ENCODE measurements at regions not wholly inside any gene's neighbourhood (a gene's known extent, or its start where the extent isn't known, plus 50 kb on each side); places are given as distances from the start of the nearest gene placed in this dataset.

DNA sequence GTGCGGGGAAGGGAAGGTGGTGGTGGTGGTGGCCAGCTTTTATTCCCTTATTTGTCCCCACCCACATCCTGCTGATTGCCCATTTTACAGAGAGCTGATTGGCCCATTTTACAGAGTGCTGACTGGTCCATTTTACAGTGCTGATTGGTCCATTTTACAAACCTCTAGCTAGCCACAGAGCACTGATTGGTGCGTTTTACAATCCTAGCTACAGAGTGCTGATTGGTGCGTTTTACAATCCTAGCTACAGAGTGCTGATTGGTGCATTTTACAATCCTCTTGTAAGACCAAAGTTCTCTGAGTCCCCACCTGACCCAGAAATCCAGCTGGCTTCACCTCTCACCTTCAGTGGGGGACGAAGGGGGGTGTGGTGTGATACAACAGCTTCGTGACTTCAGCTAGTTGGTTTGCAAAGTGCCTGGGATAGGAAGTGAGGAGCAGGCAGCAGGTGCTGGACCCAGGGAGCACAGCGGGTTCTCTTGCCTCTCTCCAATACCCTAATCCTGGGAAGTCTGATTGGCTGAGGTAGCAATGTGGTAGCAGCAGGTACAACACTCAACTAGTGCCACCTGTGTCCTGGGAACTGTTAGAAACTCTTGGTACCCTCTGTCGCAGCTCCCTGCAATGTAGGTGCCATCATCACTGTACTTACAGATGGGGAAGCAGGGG lies 92.1 kb downstream of the BARX1 start:
- H3K4me3 ChIP-seq, result no peak overlapping the region
- H3K27me3 ChIP-seq, result peaks cover 0 to 69% (median 52%) of the 10 kb centered on the region in 7 donors
- intact Hi-C loops (cut with DNase I), result no loop called here
- TF ChIP-seq, protein P1, sequence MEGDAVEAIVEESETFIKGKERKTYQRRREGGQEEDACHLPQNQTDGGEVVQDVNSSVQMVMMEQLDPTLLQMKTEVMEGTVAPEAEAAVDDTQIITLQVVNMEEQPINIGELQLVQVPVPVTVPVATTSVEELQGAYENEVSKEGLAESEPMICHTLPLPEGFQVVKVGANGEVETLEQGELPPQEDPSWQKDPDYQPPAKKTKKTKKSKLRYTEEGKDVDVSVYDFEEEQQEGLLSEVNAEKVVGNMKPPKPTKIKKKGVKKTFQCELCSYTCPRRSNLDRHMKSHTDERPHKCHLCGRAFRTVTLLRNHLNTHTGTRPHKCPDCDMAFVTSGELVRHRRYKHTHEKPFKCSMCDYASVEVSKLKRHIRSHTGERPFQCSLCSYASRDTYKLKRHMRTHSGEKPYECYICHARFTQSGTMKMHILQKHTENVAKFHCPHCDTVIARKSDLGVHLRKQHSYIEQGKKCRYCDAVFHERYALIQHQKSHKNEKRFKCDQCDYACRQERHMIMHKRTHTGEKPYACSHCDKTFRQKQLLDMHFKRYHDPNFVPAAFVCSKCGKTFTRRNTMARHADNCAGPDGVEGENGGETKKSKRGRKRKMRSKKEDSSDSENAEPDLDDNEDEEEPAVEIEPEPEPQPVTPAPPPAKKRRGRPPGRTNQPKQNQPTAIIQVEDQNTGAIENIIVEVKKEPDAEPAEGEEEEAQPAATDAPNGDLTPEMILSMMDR (IDR thresholded peaks at IDR 0.05), result no peak
- WGBS, 2 donors, result 88% methylated on average over 6 to 7 of the region's 7 CpGs
- H3K27ac ChIP-seq, result no peak overlapping the region
- no peak for DNase-seq
- H3K4me1 ChIP-seq, result peaks cover 0 to 6% (median 0%) of the 10 kb centered on the region in 9 donors
- H3K36me3 ChIP-seq, result no peaks in the 10 kb centered on the region
- no peaks in the 10 kb centered on the region for H3K9me3 ChIP-seq
- ATAC-seq, result no peak

DNA sequence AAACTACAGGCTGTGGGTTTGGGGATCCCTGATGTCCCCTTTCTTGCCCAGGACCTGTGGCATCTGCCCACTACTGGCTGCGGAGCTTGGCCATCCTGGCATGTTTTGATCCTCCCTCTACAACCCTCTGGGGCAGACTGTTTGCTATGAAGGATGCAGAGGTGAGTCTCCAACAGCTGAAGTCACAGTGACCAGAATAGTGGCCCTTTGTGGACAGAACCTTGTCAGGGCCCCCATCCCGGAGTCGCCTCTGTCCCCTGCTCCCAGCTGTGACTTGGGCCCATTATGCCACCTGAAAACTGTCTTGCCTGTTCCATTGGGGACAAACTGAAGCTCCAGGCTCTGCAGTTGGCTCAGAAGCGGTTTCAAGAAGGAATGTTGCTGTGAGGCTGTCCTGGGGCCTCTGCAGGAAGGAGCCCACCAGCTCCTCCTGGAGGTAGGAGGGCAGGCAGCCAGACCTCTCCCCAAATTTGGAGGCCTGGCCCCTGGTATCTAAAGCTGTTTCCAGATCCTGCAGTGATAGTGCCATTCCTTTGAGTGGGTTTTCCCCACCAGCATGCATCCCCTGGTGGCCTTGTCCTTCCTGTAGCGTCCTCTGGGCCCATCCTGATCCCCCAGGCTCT lies 93.3 kb downstream of the BARX1 start:
- no peaks in the 10 kb centered on the region for H3K9me3 ChIP-seq
- no peak overlapping the region for H3K4me3 ChIP-seq
- peaks cover 0 to 6% (median 0%) of the 10 kb centered on the region in 9 donors for H3K4me1 ChIP-seq
- intact Hi-C loops (cut with DNase I), result no loop called here
- TF ChIP-seq, protein P1 (IDR thresholded peaks at IDR 0.05), result no peak
- peaks cover 0 to 71% (median 60%) of the 10 kb centered on the region in 7 donors for H3K27me3 ChIP-seq
- ATAC-seq, result no peak
- DNase-seq, result no peak
- H3K36me3 ChIP-seq, result no peaks in the 10 kb centered on the region
- WGBS, 2 donors, result 82 to 89% methylated on average over 5 of the region's 5 CpGs
- H3K27ac ChIP-seq, result no peak overlapping the region

DNA sequence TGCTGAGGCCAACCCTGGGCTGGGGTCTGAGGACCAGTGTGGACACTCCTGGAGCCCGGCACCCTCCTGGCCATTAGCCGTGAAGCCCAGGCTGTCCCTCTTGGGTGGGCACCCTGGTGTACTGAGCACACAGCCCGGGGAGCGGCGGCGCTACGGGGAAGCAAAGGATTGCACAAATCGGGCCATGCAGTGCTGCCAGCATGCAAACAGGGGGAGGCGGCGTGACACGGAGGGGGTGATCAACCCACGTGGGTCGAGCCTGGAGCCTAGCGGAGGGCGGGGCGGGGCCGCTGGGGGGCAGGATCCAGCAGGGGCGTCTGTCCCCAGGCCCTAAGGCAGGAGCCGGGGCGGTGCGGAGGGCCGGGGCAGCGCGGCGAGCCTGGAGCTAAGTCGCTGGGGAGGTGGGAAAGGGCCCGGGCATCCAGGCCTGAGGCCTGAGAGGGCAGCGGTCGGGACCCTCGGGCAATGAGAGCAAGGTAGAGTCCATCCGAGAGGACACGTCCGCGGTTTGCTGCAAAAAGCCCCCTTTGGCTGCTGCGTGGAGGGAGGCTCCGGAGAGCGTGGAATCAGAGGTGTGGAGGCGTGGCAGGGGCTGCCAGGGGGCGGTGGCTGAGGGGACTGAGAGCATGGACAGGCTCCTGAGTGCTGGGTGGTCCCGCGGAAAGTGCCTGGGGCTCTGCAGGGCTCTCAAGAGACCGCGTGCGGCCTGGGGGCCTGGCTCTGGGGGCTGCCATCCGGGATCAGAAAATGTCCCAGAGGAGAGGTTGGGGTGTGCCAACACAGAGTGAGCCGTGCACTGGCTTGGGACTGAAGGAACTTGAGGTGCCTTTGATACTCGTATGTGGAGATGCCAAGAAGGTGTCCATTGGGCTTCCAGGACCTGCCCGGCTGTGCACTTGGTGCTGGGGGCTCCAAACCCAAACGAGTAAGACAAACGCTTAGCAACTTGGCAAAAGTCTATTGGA lies 94.2 kb downstream of the BARX1 start:
- Histone ChIP-seq H3K9me3 (no peaks in the 10 kb centered on the region), H3K36me3 (no peaks in the 10 kb centered on the region), H3K27ac (no peak overlapping the region), H3K27me3 (peaks cover 0 to 76% (median 60%) of the 10 kb centered on the region in 7 donors), H3K4me3 (peak overlapping the region in 2 of 10 donors; percentile 12 to 19), H3K4me1 (peaks cover 0 to 6% (median 0%) of the 10 kb centered on the region in 9 donors)
- no peak for DNase-seq
- TF ChIP-seq, protein P1 (IDR thresholded peaks at IDR 0.05), result no peak
- WGBS, 2 donors, result 9 to 17% methylated on average over 50 of the region's 50 CpGs
- ATAC-seq, result peak in 2 of 8 donors; percentile 37 to 39
- intact Hi-C loops (cut with DNase I), result no loop called here
